Islet of Langerhans (tissue), 1 donor: ENCODE measurements at regions not wholly inside any gene's neighbourhood (a gene's known extent, or its start where the extent isn't known, plus 50 kb on each side); places are given as distances from the start of the nearest gene placed in this dataset.

Experiments
- FAIRE-seq: peaks from one replicate; lab custom pipeline; 2011; peaks lifted over from hg19 to GRCh38; lab: Jason Lieb, UNC

DNA sequence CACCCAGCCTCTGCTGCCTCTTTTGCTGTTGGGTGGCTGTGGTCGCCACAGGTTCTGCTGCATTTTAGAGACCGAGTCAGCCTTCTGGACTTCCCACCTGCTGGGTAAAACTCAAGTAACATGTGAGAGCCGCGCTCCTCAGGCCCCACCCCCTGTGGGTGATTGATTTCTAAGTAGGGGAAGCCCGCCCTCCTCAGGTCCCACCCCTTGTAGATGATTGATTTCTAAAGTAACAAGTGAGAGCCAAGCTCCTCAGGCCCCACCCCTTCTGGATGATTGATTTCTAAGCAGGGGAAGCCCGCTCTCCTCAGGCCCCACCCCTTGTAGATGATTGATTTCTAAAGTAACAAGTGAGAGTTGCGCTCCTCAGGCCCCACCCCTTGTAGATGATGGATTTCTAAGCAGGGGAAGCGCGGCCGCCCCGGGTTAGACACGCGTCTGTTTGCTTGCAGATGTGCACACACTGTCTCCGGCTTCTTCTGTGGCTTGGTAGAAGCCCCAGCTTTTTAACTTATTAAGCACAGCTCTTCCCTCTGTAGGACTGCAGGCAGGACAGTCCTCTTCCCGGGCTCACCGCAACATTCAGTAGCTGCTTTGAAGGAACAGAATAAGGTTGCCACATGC lies 83.4 kb downstream of the FAM43A start:
- FAIRE-seq, result peak; percentile 96

DNA sequence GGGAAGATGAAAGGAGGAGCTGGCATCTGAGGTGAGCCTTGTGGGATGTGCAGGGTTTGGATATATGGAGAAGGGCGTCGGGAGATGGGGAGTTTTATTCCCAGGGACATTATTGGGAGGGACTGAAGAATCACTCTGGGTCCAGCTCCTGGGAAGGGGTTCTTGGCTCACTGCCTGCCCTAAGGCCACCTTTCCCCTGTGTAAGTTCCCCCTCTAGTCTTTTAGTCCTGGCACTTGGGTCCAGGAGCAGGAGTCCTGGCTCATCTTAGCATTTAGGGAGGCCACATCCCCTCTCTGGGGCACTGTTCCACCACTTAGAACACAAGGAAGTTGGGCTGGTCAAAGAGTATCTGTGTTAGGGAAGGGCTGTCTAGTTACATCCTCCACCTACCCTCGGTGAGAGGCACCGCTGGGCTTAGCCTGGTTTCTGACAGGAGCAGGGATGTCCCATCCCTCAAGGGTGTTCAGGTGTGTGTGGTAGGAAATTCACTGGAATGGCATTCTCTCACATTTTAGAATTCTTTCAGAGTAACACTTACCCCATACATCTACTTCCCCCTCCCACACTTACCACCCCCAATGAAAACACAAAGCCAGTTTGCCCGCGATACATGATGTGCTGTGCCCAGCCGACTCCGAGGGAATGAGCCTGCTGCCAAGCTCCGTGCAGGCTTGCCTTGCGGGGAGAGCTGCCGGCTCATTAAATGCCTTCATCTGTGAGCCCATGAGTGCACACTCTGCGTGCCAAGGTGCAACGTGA lies 86.7 kb downstream of the FAM43A start:
- FAIRE-seq, result no peak

- FAIRE-seq, result no peak
Observed at GRCh38 chr3:194773216-194773615, 87.5 kb downstream of the FAM43A start.

- no peak for FAIRE-seq
Observed at GRCh38 chr3:194773771-194774455, 88.2 kb downstream of the FAM43A start.

DNA sequence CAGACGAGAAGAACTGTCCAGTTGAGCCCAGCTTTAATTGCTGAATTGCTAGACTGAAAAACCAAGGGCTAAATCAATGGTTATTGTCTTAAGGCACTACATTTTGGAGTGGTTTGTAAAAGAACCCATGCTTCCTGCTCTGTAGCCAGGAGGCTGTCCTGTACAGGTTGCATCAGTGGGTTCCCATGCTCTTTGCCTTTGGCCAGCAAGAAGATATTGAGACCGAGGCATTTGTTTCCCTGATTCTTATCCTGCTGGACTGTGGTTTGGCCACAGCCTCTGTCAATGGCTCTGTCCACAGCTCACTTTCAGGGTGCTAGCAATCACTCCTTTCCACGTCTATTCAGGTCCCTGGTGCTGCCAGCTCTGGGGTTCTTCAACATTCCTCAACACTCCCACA lies 89.6 kb downstream of the FAM43A start:
- FAIRE-seq, result no peak

- FAIRE-seq, result no peak
Observed at GRCh38 chr3:194775731-194776130, 90.0 kb downstream of the FAM43A start.

DNA sequence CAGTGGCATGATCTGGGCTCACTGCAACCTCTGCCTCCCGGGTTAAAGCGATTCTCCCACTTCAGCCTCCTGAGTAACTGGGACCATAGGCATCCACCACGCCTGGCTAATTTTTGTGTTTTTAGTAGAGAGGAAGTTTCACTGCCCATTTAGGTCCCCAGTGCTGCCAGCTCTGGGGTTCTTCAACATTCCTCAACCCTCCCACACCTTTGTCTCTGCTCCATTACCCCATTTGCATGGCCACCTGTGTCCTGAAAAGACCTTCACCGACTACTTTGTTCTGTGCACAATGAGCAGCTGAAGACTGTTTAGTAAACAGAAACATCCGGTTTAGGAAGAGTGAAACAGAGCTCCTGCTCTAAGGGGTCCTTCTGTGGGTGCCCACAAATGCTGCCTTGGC lies 92.0 kb downstream of the FAM43A start:
- no peak for FAIRE-seq

DNA sequence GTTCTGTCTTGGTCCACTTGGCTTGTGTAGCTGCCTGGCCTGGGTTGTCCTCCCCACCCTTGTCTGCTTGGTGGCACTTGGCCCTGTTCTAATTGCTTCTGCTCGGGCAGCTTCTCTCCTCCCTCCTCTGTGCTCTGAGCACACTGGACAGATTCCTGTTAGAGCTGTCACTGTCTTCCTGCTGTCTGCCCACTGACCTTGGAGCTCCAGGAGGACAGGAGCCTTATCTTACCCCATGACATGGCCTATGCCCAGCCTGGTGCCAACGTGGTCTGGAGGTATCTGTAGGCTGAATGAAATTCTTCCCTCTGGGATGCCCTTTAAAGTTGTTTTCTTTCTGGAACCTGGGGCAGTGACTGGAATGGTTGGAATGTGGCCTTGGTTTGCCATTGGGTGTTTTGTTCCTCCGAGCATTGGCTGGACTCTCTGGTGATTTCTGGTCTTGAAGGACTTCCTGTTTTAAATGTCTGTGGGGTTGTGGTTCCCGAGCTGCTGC lies 94.1 kb downstream of the FAM43A start:
- no peak for FAIRE-seq

DNA sequence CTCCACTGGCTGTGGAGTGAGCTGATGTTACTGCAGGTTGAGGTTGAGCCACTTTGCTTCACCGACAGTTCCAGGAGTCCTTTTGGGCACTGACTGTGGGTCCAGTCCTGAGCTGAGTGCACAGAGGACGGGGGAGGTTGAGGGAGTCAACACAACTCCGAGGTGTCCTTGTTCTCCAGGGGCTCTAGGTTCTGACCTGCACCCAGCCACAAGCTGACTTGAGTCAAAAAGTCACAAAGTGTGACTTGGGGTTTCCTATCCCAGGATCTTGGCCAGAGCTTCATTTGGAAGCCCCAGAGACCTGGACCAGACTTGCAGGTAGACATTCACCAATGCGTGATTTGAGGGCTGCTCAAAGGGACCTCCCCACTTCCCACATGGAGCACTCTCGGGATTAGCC lies 95.0 kb downstream of the FAM43A start:
- FAIRE-seq, result no peak

GRCh38 chr3:194781617-194782016 lies 95.9 kb downstream of the FAM43A start:
- no peak for FAIRE-seq

DNA sequence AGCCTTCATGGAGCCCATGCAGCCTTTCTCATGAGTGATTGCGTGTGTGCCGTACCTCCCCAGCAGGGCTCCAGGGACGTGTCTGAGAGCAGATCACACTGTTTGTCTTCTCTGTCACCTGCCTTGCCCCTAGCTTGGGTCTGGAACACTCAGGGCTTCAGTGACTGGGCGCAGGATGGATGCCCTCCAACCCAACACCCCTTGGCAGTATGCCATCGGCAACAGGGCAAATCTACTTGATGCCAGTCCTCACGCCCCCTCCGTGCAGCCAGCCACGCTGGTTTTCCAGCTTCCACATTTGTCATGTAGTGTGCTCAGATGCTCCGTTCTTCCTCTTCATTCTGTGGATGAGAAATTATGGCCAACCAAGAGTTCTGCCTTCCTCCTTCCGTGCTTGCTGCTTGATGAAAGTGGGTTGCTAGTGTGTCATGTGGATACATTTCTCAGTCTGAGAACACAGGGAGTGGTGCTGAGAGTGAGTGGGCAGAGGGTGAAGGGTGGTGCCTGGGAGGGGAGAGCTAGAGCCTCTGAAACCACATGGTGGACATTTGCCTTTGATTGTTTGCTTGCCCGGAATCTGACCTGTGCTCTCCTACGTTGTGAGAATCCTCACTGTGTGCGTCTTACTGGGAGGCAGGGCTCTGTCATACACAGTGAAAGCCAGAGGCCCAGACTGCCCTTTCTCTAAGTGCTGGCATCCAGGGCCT lies 97.2 kb downstream of the FAM43A start:
- no peak for FAIRE-seq

DNA sequence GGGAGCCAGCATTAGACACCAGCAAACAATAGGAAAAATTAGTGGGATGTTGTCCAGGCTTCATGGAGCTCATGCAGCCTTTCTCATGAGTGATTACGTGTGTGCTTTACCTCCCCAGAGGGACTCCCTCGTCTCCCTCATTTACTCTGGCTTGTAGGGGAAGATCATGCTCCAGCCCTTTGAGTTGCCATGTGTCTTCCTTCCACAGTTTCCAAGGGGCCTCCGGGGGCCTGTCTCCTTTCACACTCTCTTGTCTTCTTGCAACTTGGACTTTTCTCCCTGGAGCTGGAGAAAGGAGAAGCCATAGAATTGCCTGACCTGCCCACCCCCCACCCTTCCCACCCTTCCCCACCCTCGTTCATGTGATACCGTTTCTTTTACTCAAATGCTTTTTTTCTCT lies 98.7 kb downstream of the FAM43A start:
- no peak for FAIRE-seq

DNA sequence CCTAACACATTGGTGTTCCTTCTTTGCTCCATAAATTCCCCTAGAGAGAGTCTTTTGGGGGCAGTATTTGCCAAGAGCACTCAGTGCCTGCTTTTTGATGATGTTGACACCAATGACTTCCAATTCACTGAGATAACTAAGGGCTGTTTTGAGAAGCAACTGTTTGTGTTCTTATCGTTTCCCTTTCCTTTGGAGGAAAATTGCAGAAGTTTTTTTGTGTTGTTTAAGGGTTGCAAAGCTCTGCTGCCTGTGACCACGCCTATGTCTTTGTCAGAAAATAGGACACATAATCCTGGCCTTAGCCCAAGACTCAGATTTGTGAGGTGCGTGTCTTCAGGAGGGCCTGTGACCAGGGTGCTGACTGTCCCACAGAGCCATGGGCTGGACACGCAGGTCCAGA lies 99.6 kb downstream of the FAM43A start:
- FAIRE-seq, result no peak

DNA sequence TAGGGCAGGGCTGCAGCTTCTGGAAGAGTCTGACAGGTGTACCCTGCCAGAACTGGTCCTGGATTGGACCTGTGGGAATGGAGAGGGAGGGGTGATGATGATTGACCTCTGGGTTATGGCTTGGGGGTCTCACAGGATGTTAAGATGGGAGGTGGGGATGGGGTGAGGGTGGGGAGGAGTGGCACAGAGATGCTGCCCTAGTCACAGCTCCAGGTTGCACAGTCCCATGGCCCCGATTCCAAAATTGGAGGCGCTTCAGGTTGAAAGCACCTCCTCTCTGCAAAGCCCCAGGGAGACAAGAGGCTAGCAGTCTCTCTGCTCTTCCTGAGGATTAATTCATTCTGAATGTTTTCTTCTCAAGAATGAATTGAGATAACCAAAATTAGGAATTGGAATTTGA lies 101.4 kb downstream of the FAM43A start:
- no peak for FAIRE-seq

- no peak for FAIRE-seq
Observed at GRCh38 chr3:194787650-194788049, 102.0 kb downstream of the FAM43A start.

DNA sequence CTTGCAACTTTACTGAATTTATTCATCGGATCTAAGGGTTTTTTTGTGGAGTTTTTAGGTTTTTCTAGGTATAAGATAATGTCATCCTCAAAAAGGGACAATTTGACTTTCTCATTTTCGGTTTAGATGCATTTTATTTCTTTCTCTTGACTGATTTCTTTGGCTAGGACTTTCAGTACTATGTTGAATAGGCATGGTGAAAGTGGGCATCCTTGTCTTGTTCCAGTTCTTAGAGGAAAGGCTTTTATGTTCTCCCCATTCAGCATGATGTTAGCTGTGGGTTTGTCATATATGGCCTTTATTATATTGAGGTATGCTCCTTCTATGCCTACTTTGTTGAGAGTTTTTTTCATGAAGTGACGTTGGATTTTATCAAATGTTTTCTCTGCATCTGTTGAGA lies 106.7 kb downstream of the FAM43A start:
- FAIRE-seq, result no peak

DNA sequence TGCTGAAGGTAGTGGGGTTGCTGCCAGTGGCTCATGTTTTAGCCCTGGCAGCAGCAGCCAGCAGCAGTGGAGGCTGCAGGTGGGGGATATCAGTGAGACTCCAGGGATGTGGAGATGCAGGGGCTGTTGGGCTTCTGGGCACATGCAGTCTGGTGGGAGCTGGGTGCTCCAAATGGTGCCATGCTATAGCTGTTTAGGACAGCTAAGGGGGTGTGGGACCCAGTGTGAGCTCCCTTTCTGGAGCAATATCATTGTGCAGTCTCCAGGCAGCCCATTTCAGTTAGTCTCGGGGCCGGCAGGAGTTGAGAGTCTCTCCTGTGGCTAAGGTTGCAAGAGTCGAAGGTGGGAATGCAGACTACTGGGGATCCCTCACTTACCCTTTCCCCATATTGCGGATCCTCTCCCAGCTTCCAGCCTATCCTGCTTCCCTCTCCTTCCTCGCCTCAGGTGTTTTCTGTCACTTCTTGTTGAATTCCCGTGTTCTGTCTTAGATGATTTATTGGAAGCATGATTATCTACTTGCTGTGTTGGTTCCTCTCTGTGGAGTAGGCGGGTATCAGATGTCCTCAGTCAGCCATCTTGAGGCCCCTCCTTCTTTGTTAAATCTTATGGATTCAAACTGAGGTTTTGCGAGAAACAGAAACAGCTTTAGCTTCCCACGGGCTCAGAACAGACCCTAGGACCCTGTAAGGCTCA lies 112.0 kb downstream of the FAM43A start:
- no peak for FAIRE-seq

DNA sequence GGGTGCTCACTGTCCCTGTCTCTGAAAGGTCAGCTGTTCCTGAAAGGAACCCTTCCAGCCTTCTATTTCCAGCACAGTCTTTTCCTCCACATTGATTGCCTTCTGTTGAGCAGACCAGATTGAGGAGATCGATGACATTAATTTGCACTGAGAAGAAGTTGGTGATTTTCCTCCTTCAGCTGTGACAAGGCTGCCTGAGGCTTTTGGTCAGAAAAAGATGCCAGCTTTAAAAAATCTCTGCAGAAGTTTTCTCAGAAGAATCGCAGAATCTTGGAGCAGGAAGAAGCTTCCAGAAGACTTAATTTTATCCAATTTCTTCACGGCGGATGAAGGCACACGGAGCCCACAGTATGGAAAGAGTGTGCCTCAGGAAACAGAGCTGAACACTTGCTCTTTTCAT lies 112.8 kb downstream of the FAM43A start:
- FAIRE-seq, result no peak

DNA sequence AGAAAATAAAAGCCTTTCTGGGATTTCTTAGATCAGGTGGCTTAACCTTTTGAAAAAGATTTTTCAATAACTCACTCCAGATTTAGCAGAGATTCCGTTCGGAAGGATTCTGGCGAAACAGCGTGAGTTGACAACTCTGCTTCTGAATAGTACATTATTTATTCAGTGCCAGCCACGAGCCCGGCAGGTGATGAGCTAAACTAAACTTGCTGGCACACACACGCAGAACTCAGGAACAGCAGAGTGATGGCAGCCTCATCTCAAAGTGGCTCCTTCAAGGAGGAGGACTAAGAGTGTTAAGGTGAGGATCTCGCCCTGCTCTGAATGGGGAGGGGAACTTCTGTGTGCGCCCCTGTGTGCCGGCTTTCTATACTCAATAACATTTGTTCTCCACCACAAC lies 114.3 kb downstream of the FAM43A start:
- no peak for FAIRE-seq

DNA sequence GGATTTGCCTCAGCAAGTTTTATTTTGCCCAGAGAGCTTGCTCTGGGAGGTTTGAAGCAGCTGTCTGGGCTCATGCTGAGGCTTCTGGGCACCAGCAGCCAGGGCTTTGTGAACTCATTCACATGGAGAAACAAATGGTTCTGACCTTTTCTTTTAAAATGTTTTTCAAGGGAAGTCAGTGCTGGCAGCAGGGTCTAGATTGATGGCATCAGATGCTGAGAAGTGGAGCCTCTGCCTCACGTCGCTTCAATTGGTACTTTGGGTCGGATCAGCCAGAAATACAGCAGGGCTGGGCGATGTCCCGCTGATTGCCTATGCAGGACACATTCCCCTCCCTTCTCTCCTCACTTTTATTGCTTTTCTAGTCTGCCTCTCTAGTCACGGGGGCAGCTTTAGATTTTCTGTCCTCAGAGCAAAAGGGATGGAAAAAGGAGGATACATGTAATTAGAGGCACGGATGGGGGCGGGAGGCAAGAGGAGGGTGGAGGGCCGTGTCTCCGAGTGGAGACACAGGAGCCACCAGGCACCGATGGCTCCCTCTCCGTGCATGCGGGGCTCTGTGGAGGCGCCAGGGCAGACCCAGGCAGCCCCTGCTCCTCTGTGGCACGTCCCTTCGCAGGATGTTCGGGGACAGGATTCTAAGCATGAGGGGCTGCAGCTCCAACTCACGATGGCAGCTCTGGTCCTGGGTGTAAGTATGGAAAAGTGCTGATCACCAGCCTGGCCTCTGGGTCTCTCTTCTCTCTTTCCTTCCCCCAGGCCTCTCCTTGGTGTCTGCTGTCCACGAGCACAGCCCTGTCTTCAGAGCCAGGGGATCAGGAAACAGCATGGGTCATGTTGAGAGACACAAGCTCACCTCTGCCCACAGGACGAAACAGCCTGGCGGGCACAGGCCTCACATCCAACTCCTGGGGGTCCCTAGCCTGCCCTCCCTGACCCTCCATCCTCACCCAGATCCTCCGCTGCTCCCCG lies 116.1 kb downstream of the FAM43A start:
- FAIRE-seq, result no peak

GRCh38 chr3:194804796-194805195 lies 119.1 kb downstream of the FAM43A start:
- no peak for FAIRE-seq
